K562 (cell line): ENCODE measurements at regions not wholly inside any gene's neighbourhood (a gene's known extent, or its start where the extent isn't known, plus 50 kb on each side); places are given as distances from the start of the nearest gene placed in this dataset.

Experiments
- ATAC-seq: fragments of 200-7000 bp; cut with Tn5 transposase; 3 replicates; pipeline ENCODE4 v1.9.1; 2020; ENCODE audit warnings: moderate library complexity
- BruUV-seq: library from RNA; stranded (reverse); fragments of 400-500 nt; replicated peaks from 2 replicates; lab custom pipeline; 2021; lab: Mats Ljungman, UMichigan
- CTCF ChIA-PET: fragments of 300-600 bp; formaldehyde crosslinking; extraction: SDS; loops from one replicate; lab custom pipeline; 2021; ENCODE audit warnings: low intra/inter-chr PET ratio; lab: Yijun Ruan, JAX
- POLR2A ChIA-PET: fragments of 300-600, 350-650 bp; sonication (Branson Sonifier 250); formaldehyde crosslinking; extraction: SDS; loops from one replicate; lab custom pipeline; 2021; ENCODE audit warnings: antibody characterized with exemption, inconsistent platforms; lab: Yijun Ruan, JAX
- DNase-seq, 4 experiments: peaks; one replicate each; pipeline versions ENCODE4 v3.0.0 to v3.0.0-alpha.2; 2011 to 2018; ENCODE audit warnings: low spot score in 3 of 4, mixed read lengths in 3 of 4; ENCODE audit errors: extremely low read depth in 1 of 4
- FAIRE-seq: peaks from 2 replicates; lab custom pipeline; 2011; peaks lifted over from hg19 to GRCh38; lab: Jason Lieb, UNC
- H2AFZ ChIP-seq: 2 replicates; pipeline ENCODE4 v1.6.0; 2011; ENCODE audit warnings: low read depth, low read length, control low read depth, inconsistent platforms
- H3K27ac ChIP-seq: fragments of 200-600 bp; 3 replicates; pipeline ENCODE4 v1.8.0; 2011; ENCODE audit warnings: low read depth, mild to moderate bottlenecking, control low read depth, inconsistent platforms, low read length, moderate library complexity, mixed read lengths; ENCODE audit errors: extremely low read depth
- H3K27me3 ChIP-seq, 2 experiments: fragments of 300-600 bp in 1 of 2; 2 replicates in 1 of 2; 3 replicates in 1 of 2; pipeline versions ENCODE4 v1.6.0 to v1.8.0; 2011; ENCODE audit warnings: inconsistent platforms in 2 of 2, low read length in 2 of 2, mild to moderate bottlenecking in 1 of 2, mixed read lengths in 1 of 2, moderate library complexity in 1 of 2; ENCODE audit not compliant: control insufficient read depth in 2 of 2, insufficient read depth in 2 of 2
- H3K36me3 ChIP-seq: fragments of 300-600 bp; 3 replicates; pipeline ENCODE4 v1.8.0; 2011; ENCODE audit warnings: mild to moderate bottlenecking, low read length, inconsistent platforms; ENCODE audit not compliant: control insufficient read depth, insufficient read depth
- H3K4me1 ChIP-seq, 2 experiments: fragments of 200-600 bp in 1 of 2; replicated peaks in 1 of 2; 2 replicates in 1 of 2; 3 replicates in 1 of 2; pipeline versions ENCODE4 v1.5.1 to v1.8.0; 2011; ENCODE audit warnings: inconsistent platforms in 2 of 2, low read length in 2 of 2, mild to moderate bottlenecking in 1 of 2, mixed read lengths in 1 of 2, moderate library complexity in 1 of 2; ENCODE audit not compliant: control insufficient read depth in 2 of 2, insufficient read depth in 2 of 2
- H3K4me2 ChIP-seq: 2 replicates; pipeline ENCODE4 v1.6.1; 2011; ENCODE audit warnings: low read length, control low read depth, inconsistent platforms, mixed read lengths; ENCODE audit not compliant: insufficient read depth
- H3K4me3 ChIP-seq: fragments of 200-600 bp; sonication (generic), shearing (Covaris generic); 2 replicates; pipeline ENCODE4 v1.5.1; 2016; ENCODE audit warnings: control low read depth, inconsistent platforms
- H3K79me2 ChIP-seq: fragments of 200-600 bp; 3 replicates; pipeline ENCODE4 v1.8.0; 2011; ENCODE audit warnings: low read length, inconsistent platforms; ENCODE audit not compliant: control insufficient read depth, insufficient read depth
- H3K9ac ChIP-seq, 2 experiments: 2 replicates each; pipeline versions ENCODE4 v1.6.0 to v1.6.1; 2011; ENCODE audit warnings: low read depth in 2 of 2, low read length in 2 of 2, control low read depth in 1 of 2, inconsistent platforms in 1 of 2, mild to moderate bottlenecking in 1 of 2, mixed read lengths in 1 of 2; ENCODE audit not compliant: insufficient read depth in 1 of 2
- H3K9me1 ChIP-seq: one replicate; pipeline ENCODE4 v1.6.0; 2011; ENCODE audit warnings: inconsistent platforms, mild to moderate bottlenecking, low read length, moderate library complexity; ENCODE audit not compliant: control insufficient read depth, insufficient read depth
- H3K9me3 ChIP-seq: replicated peaks from 2 replicates; pipeline ENCODE4 v1.5.1; 2011; ENCODE audit warnings: low read depth, low read length, inconsistent platforms; ENCODE audit not compliant: control insufficient read depth, insufficient read depth
- H4K20me1 ChIP-seq: replicated peaks from 2 replicates; pipeline ENCODE4 v1.6.1; 2011; ENCODE audit warnings: low read length, inconsistent platforms, mixed read lengths; ENCODE audit not compliant: control insufficient read depth, insufficient read depth
- CHD7 ChIP-seq: fragments of 200-600 bp; sonication (generic); IDR thresholded peaks from one replicate; pipeline ENCODE4 v1.6.1; 2012; ENCODE audit warnings: mild to moderate bottlenecking, low read depth, low read length, inconsistent platforms
- FOSL1 ChIP-seq: fragments of 200-800 bp; sonication (Bioruptor generic); conservative IDR thresholded peaks from 2 replicates; pipeline ENCODE4 v1.6.1; 2016; ENCODE audit warnings: missing genetic modification characterization, missing compliant biosample characterization
- POU5F1 ChIP-seq: fragments of 150-350 bp; IDR thresholded peaks from 2 replicates; pipeline ENCODE4 v1.6.1; 2014; ENCODE audit warnings: borderline replicate concordance, low read length, low read depth, mild to moderate bottlenecking; ENCODE audit not compliant: partially characterized antibody
- SPI1 ChIP-seq: IDR thresholded peaks from 2 replicates; pipeline ENCODE4 v1.6.1; 2011; ENCODE audit warnings: low read depth, low read length, control low read depth, borderline replicate concordance
- WGBS: fragments of 100-300 bp; shearing (Covaris generic); methylation state at CpG from one replicate; pipeline ENCODE4 v1.1.6; 2016; ENCODE audit warnings: low coverage, mixed read lengths; ENCODE audit not compliant: insufficient coverage; ENCODE audit errors: missing lambda C conversion rate; 5-methylcytosine and 5-hydroxymethylcytosine counted together
- in situ Hi-C: fragments of 300-500 bp; cut with MboI; formaldehyde crosslinking; loops from 4 replicates; pipeline ENCODE4 v1.15.0; 2018; ENCODE audit warnings: inconsistent platforms, mixed read lengths
- intact Hi-C: fragments of 100-400 bp; cut with micrococcal nuclease; formaldehyde crosslinking; loops from 2 replicates; pipeline ENCODE4 v1.14.2; 2022

- Histone ChIP-seq H3K27ac (no peak overlapping the region), H4K20me1 (no peaks in the 10 kb centered on the region), H3K4me2 (no peak overlapping the region), H3K4me3 (no peak overlapping the region), H3K9ac (no peak overlapping the region)
- BruUV-seq, result no TSS peak
- POLR2A ChIA-PET, result no interaction called here
- DNase-seq, result no peak
- no peak for TF ChIP-seq FOSL1 (tag)
- TF ChIP-seq, all 486 proteins: peak for 0
- Histone ChIP-seq H3K9me3 (no peaks in the 10 kb centered on the region; the same call in 1 of the 2 replicates), H3K4me1 (no peaks in the 10 kb centered on the region), H3K36me3 (no peaks in the 10 kb centered on the region), H3K27me3 (no peaks in the 10 kb centered on the region), H3K79me2 (no peaks in the 10 kb centered on the region), H3K9me1 (no peaks in the 10 kb centered on the region), H2AFZ (no peak overlapping the region)
- 5% methylated on average over 4 of the region's 4 CpGs for WGBS
- ATAC-seq (no peak), FAIRE-seq (no peak)
- intact Hi-C loops, result no loop called here
- CTCF ChIA-PET, result no interaction called here
- in situ Hi-C loops, result no loop called here
Observed at GRCh38 chr17:70473049-70473448, 303.7 kb downstream of the KCNJ2 start.

- H3K27ac ChIP-seq, result no peak overlapping the region
- H3K36me3 ChIP-seq, result no peaks in the 10 kb centered on the region
- no peak overlapping the region for H3K9ac ChIP-seq
- DNase-seq, result no peak
- no peaks in the 10 kb centered on the region for H3K27me3 ChIP-seq
- CTCF ChIA-PET, result no interaction called here
- intact Hi-C loops (no loop called here), in situ Hi-C loops (no loop called here)
- no peaks in the 10 kb centered on the region for H4K20me1 ChIP-seq
- no peak overlapping the region for H2AFZ ChIP-seq
- 0% methylated on average over 3 of the region's 3 CpGs for WGBS
- no peak overlapping the region for H3K4me3 ChIP-seq
- POLR2A ChIA-PET, result no interaction called here
- BruUV-seq, result no TSS peak
- no peak for FAIRE-seq
- no peaks in the 10 kb centered on the region for H3K9me3 ChIP-seq
- H3K79me2 ChIP-seq, result no peaks in the 10 kb centered on the region
- H3K4me1 ChIP-seq, result no peaks in the 10 kb centered on the region
- H3K4me2 ChIP-seq, result no peak overlapping the region
- H3K9me1 ChIP-seq, result no peaks in the 10 kb centered on the region
- no peak for ATAC-seq
- TF ChIP-seq SPI1, result no peak
- no peak for TF ChIP-seq CHD7
- TF ChIP-seq POU5F1, result no peak
Observed at GRCh38 chr17:70476368-70476767, 307.0 kb downstream of the KCNJ2 start.
